ENCODE measurements at regions not wholly inside any gene's neighbourhood (a gene's known extent, or its start where the extent isn't known, plus 50 kb on each side); places are given as distances from the start of the nearest gene placed in this dataset.

DNA sequence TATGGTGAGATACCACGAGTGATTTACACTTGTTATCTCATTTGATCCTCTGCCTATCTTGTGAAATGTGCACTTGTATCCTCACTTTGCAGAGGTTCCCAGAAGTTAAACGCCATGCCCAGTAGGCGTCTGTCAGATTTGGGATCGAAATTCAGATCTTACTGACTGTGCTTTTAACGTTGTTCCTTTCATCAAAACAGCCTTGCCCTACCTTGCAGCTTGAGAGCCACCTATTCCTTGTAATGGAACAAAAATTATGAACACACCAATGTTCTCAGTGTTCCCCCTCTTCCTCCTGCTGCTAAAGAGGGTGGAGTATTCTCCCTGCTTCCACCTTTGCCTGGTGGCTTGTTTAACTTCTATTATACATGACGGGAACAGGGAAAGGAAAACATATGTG lies 257.0 kb downstream of the MSX2 start:
- no peak overlapping the region for H3K14ac ChIP-seq (ENCODE audit: low read length)
- H3K23ac ChIP-seq (ENCODE audit: low read depth, low read length, poor library complexity), result no peak overlapping the region
- no peak overlapping the region for H4K91ac ChIP-seq (ENCODE audit: low read depth, low read length, poor library complexity)
- no peak overlapping the region for H3K4ac ChIP-seq (ENCODE audit: low read length)
- H3K4me3 ChIP-seq (ENCODE audit: low read length in 2 of 2), result no peak overlapping the region
- H3K27me3 ChIP-seq (ENCODE audit: control insufficient read depth in 3 of 3, insufficient read depth in 3 of 3, low read depth in 1 of 3, low read length in 3 of 3), result no peaks in the 10 kb centered on the region
- H2AFZ ChIP-seq (ENCODE audit: low read length), result no peak overlapping the region
- peaks cover 0 to 3% of the 10 kb centered on the region in 2 donors for H3K4me1 ChIP-seq (ENCODE audit: control insufficient read depth in 2 of 2, insufficient read depth in 1 of 2, low read depth in 1 of 2, low read length in 2 of 2)
- WGBS, 2 donors (ENCODE audit: extremely low coverage in 2 of 2, insufficient read length in 2 of 2, insufficient replicate concordance in 1 of 2), result no CpG with 5 or more reads among the region's 6 CpGs
- no peak overlapping the region for H2BK15ac ChIP-seq (ENCODE audit: low read length)
- H2BK120ac ChIP-seq (ENCODE audit: low read depth, low read length), result no peak overlapping the region
- no peak overlapping the region for H2BK5ac ChIP-seq (ENCODE audit: low read length)
- no peak overlapping the region for H3K4me2 ChIP-seq (ENCODE audit: insufficient read depth, low read length, poor library complexity, severe bottlenecking)
- no peak overlapping the region for H2BK12ac ChIP-seq (ENCODE audit: low read length)
- no peak overlapping the region for H2AK5ac ChIP-seq (ENCODE audit: low read depth, low read length)
- no peak overlapping the region for H3K9ac ChIP-seq (ENCODE audit: low read depth, low read length, poor library complexity)
- H3K79me1 ChIP-seq (ENCODE audit: low read depth, low read length), result no peaks in the 10 kb centered on the region
- H4K8ac ChIP-seq (ENCODE audit: low read depth, low read length), result no peak overlapping the region
- no peak overlapping the region for H3K27ac ChIP-seq (replicated peaks; ENCODE audit: low read length)
- H3K36me3 ChIP-seq (replicated peaks in 1 of 2; ENCODE audit: control insufficient read depth in 2 of 2, insufficient read depth in 2 of 2, low read length in 2 of 2), result no peaks in the 10 kb centered on the region
- H3K18ac ChIP-seq (ENCODE audit: low read length), result no peak overlapping the region
- DNase-seq (ENCODE audit: low spot score), result no peak
- H3K9me3 ChIP-seq (replicated peaks in 1 of 2; ENCODE audit: control insufficient read depth in 2 of 2, insufficient read depth in 1 of 2, low read depth in 1 of 2, low read length in 2 of 2), result no peaks in the 10 kb centered on the region

DNA sequence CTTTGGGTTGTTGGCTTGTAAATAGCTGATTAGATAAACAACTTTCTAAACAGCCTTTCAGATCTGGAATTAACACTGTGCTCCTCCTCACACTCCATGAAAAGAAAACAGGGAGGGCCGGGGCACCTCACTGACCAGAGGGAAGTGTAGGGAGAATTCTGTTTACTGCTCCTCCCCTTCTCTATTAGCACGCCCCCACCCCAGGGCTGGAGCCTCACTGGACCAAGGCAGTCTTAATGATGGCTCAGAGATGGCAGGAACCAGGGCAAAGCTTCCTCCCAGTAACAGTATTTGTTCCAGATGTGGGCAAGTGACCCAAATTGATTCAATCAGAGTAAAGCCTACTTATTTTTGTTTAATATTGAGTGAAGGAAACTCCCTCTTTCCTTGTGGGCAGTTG lies 256.6 kb downstream of the MSX2 start:
- no peak overlapping the region for H3K4ac ChIP-seq (ENCODE audit: low read length)
- no peaks in the 10 kb centered on the region for H3K9me3 ChIP-seq (replicated peaks in 1 of 2; ENCODE audit: control insufficient read depth in 2 of 2, insufficient read depth in 1 of 2, low read depth in 1 of 2, low read length in 2 of 2)
- H3K4me2 ChIP-seq (ENCODE audit: insufficient read depth, low read length, poor library complexity, severe bottlenecking), result no peak overlapping the region
- no peaks in the 10 kb centered on the region for H3K27me3 ChIP-seq (ENCODE audit: control insufficient read depth in 3 of 3, insufficient read depth in 3 of 3, low read depth in 1 of 3, low read length in 3 of 3)
- H3K4me3 ChIP-seq (ENCODE audit: low read length in 2 of 2), result no peak overlapping the region
- peaks cover 0 to 3% of the 10 kb centered on the region in 2 donors for H3K4me1 ChIP-seq (ENCODE audit: control insufficient read depth in 2 of 2, insufficient read depth in 1 of 2, low read depth in 1 of 2, low read length in 2 of 2)
- no peak overlapping the region for H3K23ac ChIP-seq (ENCODE audit: low read depth, low read length, poor library complexity)
- no CpG with 5 or more reads among the region's 2 CpGs for WGBS, 2 donors (ENCODE audit: extremely low coverage in 2 of 2, insufficient read length in 2 of 2, insufficient replicate concordance in 1 of 2)
- H3K27ac ChIP-seq (replicated peaks; ENCODE audit: low read length), result no peak overlapping the region
- no peak overlapping the region for H3K14ac ChIP-seq (ENCODE audit: low read length)
- H2BK12ac ChIP-seq (ENCODE audit: low read length), result no peak overlapping the region
- H4K91ac ChIP-seq (ENCODE audit: low read depth, low read length, poor library complexity), result no peak overlapping the region
- H2AFZ ChIP-seq (ENCODE audit: low read length), result no peak overlapping the region
- no peak overlapping the region for H2BK15ac ChIP-seq (ENCODE audit: low read length)
- H4K8ac ChIP-seq (ENCODE audit: low read depth, low read length), result no peak overlapping the region
- no peak overlapping the region for H3K9ac ChIP-seq (ENCODE audit: low read depth, low read length, poor library complexity)
- no peaks in the 10 kb centered on the region for H3K79me1 ChIP-seq (ENCODE audit: low read depth, low read length)
- DNase-seq (ENCODE audit: low spot score), result no peak
- no peak overlapping the region for H2AK5ac ChIP-seq (ENCODE audit: low read depth, low read length)
- no peak overlapping the region for H2BK120ac ChIP-seq (ENCODE audit: low read depth, low read length)
- no peak overlapping the region for H3K18ac ChIP-seq (ENCODE audit: low read length)
- no peaks in the 10 kb centered on the region for H3K36me3 ChIP-seq (replicated peaks in 1 of 2; ENCODE audit: control insufficient read depth in 2 of 2, insufficient read depth in 2 of 2, low read length in 2 of 2)
- no peak overlapping the region for H2BK5ac ChIP-seq (ENCODE audit: low read length)

DNA sequence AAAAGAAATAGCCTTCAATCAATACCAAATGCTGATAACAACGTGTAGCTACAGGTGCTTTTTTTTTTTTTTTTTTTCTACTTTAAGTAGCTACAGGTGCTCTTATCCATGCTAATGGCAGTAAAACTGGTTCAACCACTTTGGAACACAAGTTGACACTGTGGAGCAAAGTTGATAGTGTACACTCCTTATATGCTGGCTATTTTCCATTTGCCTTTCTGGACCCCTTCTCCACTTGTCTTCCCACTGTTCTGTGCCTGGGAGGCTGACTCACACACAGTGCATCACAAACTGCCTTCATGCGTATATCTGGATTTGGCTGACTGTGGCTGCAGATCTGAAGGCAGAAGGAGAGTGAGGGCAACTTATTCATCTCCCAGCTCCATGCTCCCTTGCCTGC lies 247.9 kb downstream of the MSX2 start:
- DNase-seq (ENCODE audit: low spot score), result no peak
- no peak overlapping the region for H3K23ac ChIP-seq (ENCODE audit: low read depth, low read length, poor library complexity)
- no peaks in the 10 kb centered on the region for H3K4me1 ChIP-seq (ENCODE audit: control insufficient read depth in 2 of 2, insufficient read depth in 1 of 2, low read depth in 1 of 2, low read length in 2 of 2)
- H3K9ac ChIP-seq (ENCODE audit: low read depth, low read length, poor library complexity), result no peak overlapping the region
- no peak overlapping the region for H3K27ac ChIP-seq (replicated peaks; ENCODE audit: low read length)
- no peak overlapping the region for H3K4me3 ChIP-seq (ENCODE audit: low read length in 2 of 2)
- H2BK120ac ChIP-seq (ENCODE audit: low read depth, low read length), result no peak overlapping the region
- H2AK5ac ChIP-seq (ENCODE audit: low read depth, low read length), result no peak overlapping the region
- no peak overlapping the region for H3K14ac ChIP-seq (ENCODE audit: low read length)
- H3K4ac ChIP-seq (ENCODE audit: low read length), result no peak overlapping the region
- H3K79me1 ChIP-seq (ENCODE audit: low read depth, low read length), result no peaks in the 10 kb centered on the region
- H4K91ac ChIP-seq (ENCODE audit: low read depth, low read length, poor library complexity), result no peak overlapping the region
- no peak overlapping the region for H2AFZ ChIP-seq (ENCODE audit: low read length)
- no peaks in the 10 kb centered on the region for H3K36me3 ChIP-seq (replicated peaks in 1 of 2; ENCODE audit: control insufficient read depth in 2 of 2, insufficient read depth in 2 of 2, low read length in 2 of 2)
- H3K4me2 ChIP-seq (ENCODE audit: insufficient read depth, low read length, poor library complexity, severe bottlenecking), result no peak overlapping the region
- peaks cover 0 to 2% of the 10 kb centered on the region in 2 donors for H3K9me3 ChIP-seq (replicated peaks in 1 of 2; ENCODE audit: control insufficient read depth in 2 of 2, insufficient read depth in 1 of 2, low read depth in 1 of 2, low read length in 2 of 2)
- WGBS, 2 donors (ENCODE audit: extremely low coverage in 2 of 2, insufficient read length in 2 of 2, insufficient replicate concordance in 1 of 2), result no CpG with 5 or more reads among the region's 2 CpGs
- H3K18ac ChIP-seq (ENCODE audit: low read length), result no peak overlapping the region
- no peak overlapping the region for H2BK15ac ChIP-seq (ENCODE audit: low read length)
- peaks cover 0 to 1% (median 0%) of the 10 kb centered on the region in 3 experiments for H3K27me3 ChIP-seq (ENCODE audit: control insufficient read depth in 3 of 3, insufficient read depth in 3 of 3, low read depth in 1 of 3, low read length in 3 of 3)
- H4K8ac ChIP-seq (ENCODE audit: low read depth, low read length), result no peak overlapping the region
- no peak overlapping the region for H2BK12ac ChIP-seq (ENCODE audit: low read length)
- no peak overlapping the region for H2BK5ac ChIP-seq (ENCODE audit: low read length)

DNA sequence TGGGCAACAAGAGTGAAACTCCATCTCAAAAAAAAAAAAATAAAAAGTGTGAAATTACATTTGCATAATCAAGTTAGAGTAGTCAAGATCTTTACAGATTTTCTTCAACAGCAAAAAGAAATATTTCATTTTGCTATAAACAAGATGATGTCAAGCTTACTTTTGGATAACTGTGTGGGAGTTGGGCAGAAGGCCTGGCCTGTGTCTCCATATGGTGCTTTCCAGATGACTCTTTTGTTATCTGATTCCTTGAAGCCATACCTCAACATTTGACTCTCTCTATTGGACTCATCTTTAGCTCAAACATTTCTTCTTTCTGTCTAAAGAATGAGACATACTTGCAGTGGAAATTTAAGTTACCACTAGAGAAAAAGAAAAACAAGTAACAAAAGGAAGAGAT lies 246.8 kb downstream of the MSX2 start:
- H2BK12ac ChIP-seq (ENCODE audit: low read length), result no peak overlapping the region
- H2AFZ ChIP-seq (ENCODE audit: low read length), result no peak overlapping the region

More for the DNA sequence above, 246.8 kb downstream of the MSX2 start:
- no peak overlapping the region for H3K4me3 ChIP-seq (ENCODE audit: low read length in 2 of 2)
- no peaks in the 10 kb centered on the region for H3K4me1 ChIP-seq (ENCODE audit: control insufficient read depth in 2 of 2, insufficient read depth in 1 of 2, low read depth in 1 of 2, low read length in 2 of 2)
- H3K36me3 ChIP-seq (replicated peaks in 1 of 2; ENCODE audit: control insufficient read depth in 2 of 2, insufficient read depth in 2 of 2, low read length in 2 of 2), result no peaks in the 10 kb centered on the region
- no peak overlapping the region for H2BK15ac ChIP-seq (ENCODE audit: low read length)
- H3K79me1 ChIP-seq (ENCODE audit: low read depth, low read length), result no peaks in the 10 kb centered on the region
- DNase-seq (ENCODE audit: low spot score), result no peak
- no peak overlapping the region for H2BK120ac ChIP-seq (ENCODE audit: low read depth, low read length)
- no peak overlapping the region for H3K14ac ChIP-seq (ENCODE audit: low read length)
- no peak overlapping the region for H3K18ac ChIP-seq (ENCODE audit: low read length)
- peaks cover 0 to 4% of the 10 kb centered on the region in 2 donors for H3K9me3 ChIP-seq (replicated peaks in 1 of 2; ENCODE audit: control insufficient read depth in 2 of 2, insufficient read depth in 1 of 2, low read depth in 1 of 2, low read length in 2 of 2)
- H2AK5ac ChIP-seq (ENCODE audit: low read depth, low read length), result no peak overlapping the region
- no peak overlapping the region for H3K4me2 ChIP-seq (ENCODE audit: insufficient read depth, low read length, poor library complexity, severe bottlenecking)
- H4K8ac ChIP-seq (ENCODE audit: low read depth, low read length), result no peak overlapping the region
- no peak overlapping the region for H3K4ac ChIP-seq (ENCODE audit: low read length)
- H2BK5ac ChIP-seq (ENCODE audit: low read length), result no peak overlapping the region
- H4K91ac ChIP-seq (ENCODE audit: low read depth, low read length, poor library complexity), result no peak overlapping the region
- H3K27me3 ChIP-seq (ENCODE audit: control insufficient read depth in 3 of 3, insufficient read depth in 3 of 3, low read depth in 1 of 3, low read length in 3 of 3), result peaks cover 0 to 1% (median 0%) of the 10 kb centered on the region in 3 experiments
- no peak overlapping the region for H3K27ac ChIP-seq (replicated peaks; ENCODE audit: low read length)
- H3K23ac ChIP-seq (ENCODE audit: low read depth, low read length, poor library complexity), result no peak overlapping the region
- H3K9ac ChIP-seq (ENCODE audit: low read depth, low read length, poor library complexity), result no peak overlapping the region

Data from neuronal stem cell (in vitro differentiated cells).